Anterior cingulate cortex (tissue), 58 donors: ENCODE measurements at regions not wholly inside any gene's neighbourhood (a gene's known extent, or its start where the extent isn't known, plus 50 kb on each side); places are given as distances from the start of the nearest gene placed in this dataset.

Source experiments
- DNase-seq, 58 donors: peaks; one replicate each; lab custom pipeline; 2025; lab: John Stamatoyannopoulos, UW

GRCh38 chr20:60895363-60896079 lies 356.5 kb upstream of the CDH4 start:
- DNase-seq: no peak

GRCh38 chr20:60897976-60898375 lies 354.1 kb upstream of the CDH4 start:
- no peak for DNase-seq

GRCh38 chr20:60899320-60899719 lies 352.7 kb upstream of the CDH4 start:
- DNase-seq: no peak

- no peak for DNase-seq
These were observed 351.4 kb upstream of the CDH4 start for GRCh38 chr20:60900618-60901017.

- DNase-seq: no peak
These were observed 350.2 kb upstream of the CDH4 start for GRCh38 chr20:60901831-60902230.

- no peak for DNase-seq
These were observed 348.6 kb upstream of the CDH4 start for GRCh38 chr20:60903325-60903971.

- no peak for DNase-seq
These were observed 347.3 kb upstream of the CDH4 start for GRCh38 chr20:60904730-60905129.

GRCh38 chr20:60905919-60906318 lies 346.1 kb upstream of the CDH4 start:
- no peak for DNase-seq

- DNase-seq: no peak
These were observed 345.5 kb upstream of the CDH4 start for GRCh38 chr20:60906555-60906954.

- no peak for DNase-seq
These were observed 338.8 kb upstream of the CDH4 start for GRCh38 chr20:60913298-60913697.

GRCh38 chr20:60921022-60921622 lies 330.9 kb upstream of the CDH4 start:
- DNase-seq: peak in 2 of 58 donors; percentile 2 to 23

- no peak for DNase-seq
These were observed 325.2 kb upstream of the CDH4 start for GRCh38 chr20:60926831-60927230.

- no peak for DNase-seq
These were observed 323.7 kb upstream of the CDH4 start for GRCh38 chr20:60928341-60928740.

GRCh38 chr20:60930023-60930790 lies 321.9 kb upstream of the CDH4 start:
- no peak for DNase-seq

- no peak for DNase-seq
These were observed 320.4 kb upstream of the CDH4 start for GRCh38 chr20:60931696-60932095.

GRCh38 chr20:60934724-60935123 lies 317.3 kb upstream of the CDH4 start:
- DNase-seq: no peak

GRCh38 chr20:60935971-60936370 lies 316.1 kb upstream of the CDH4 start:
- DNase-seq: no peak

- peak in 1 of 58 donors; percentile 4 for DNase-seq
These were observed 314.5 kb upstream of the CDH4 start for GRCh38 chr20:60937585-60937984.

GRCh38 chr20:60941379-60941778 lies 310.7 kb upstream of the CDH4 start:
- DNase-seq: no peak

GRCh38 chr20:60947819-60948218 lies 304.2 kb upstream of the CDH4 start:
- no peak for DNase-seq

- no peak for DNase-seq
These were observed 303.8 kb upstream of the CDH4 start for GRCh38 chr20:60948224-60948623.
